GM18861 (cell line): ENCODE measurements at regions not wholly inside any gene's neighbourhood (a gene's known extent, or its start where the extent isn't known, plus 50 kb on each side); places are given as distances from the start of the nearest gene placed in this dataset.

Experiments used
- ATAC-seq: cut with Tn5 transposase; IDR thresholded peaks from one replicate; pipeline ENCODE4 v1.9.1; 2021; ENCODE audit not compliant: unreplicated experiment

GRCh38 chr20:16175322-16175961 lies 397.8 kb downstream of the KIF16B start:
- no peak for ATAC-seq

GRCh38 chr20:16174311-16174710 lies 398.9 kb downstream of the KIF16B start:
- ATAC-seq = no peak

GRCh38 chr20:16173044-16173443 lies 400.2 kb downstream of the KIF16B start:
- ATAC-seq = no peak

- ATAC-seq = no peak
These were observed 402.1 kb downstream of the KIF16B start for GRCh38 chr20:16171180-16171579.

- no peak for ATAC-seq
These were observed 402.8 kb downstream of the KIF16B start for GRCh38 chr20:16170406-16170971.

- ATAC-seq = no peak
These were observed 405.7 kb downstream of the KIF16B start for GRCh38 chr20:16167423-16168130.

- ATAC-seq = no peak
These were observed 406.5 kb downstream of the KIF16B start for GRCh38 chr20:16166737-16167136.

GRCh38 chr20:16158976-16159286 lies 414.3 kb downstream of the KIF16B start:
- ATAC-seq = peak; percentile 36

GRCh38 chr20:16158090-16158975 lies 414.9 kb downstream of the KIF16B start:
- ATAC-seq = peak; percentile 75

- no peak for ATAC-seq
These were observed 425.3 kb downstream of the KIF16B start for GRCh38 chr20:16147916-16148315.

- no peak for ATAC-seq
These were observed 426.0 kb downstream of the KIF16B start for GRCh38 chr20:16147216-16147615.

- no peak for ATAC-seq
These were observed 427.3 kb downstream of the KIF16B start for GRCh38 chr20:16145919-16146318.

GRCh38 chr20:16143596-16143995 lies 429.7 kb downstream of the KIF16B start:
- ATAC-seq = no peak

GRCh38 chr20:16135630-16136029 lies 437.6 kb downstream of the KIF16B start:
- ATAC-seq = no peak

- no peak for ATAC-seq
These were observed 441.0 kb downstream of the KIF16B start for GRCh38 chr20:16132036-16132798.

- no peak for ATAC-seq
These were observed 443.8 kb downstream of the KIF16B start for GRCh38 chr20:16129411-16129810.

GRCh38 chr20:16128538-16129106 lies 444.6 kb downstream of the KIF16B start:
- ATAC-seq = no peak

- ATAC-seq = no peak
These were observed 447.4 kb downstream of the KIF16B start for GRCh38 chr20:16125816-16126215.

- no peak for ATAC-seq
These were observed 448.1 kb downstream of the KIF16B start for GRCh38 chr20:16124911-16125776.

- ATAC-seq = no peak
These were observed 448.8 kb downstream of the KIF16B start for GRCh38 chr20:16124491-16124890.
